GM23248 (cell line): ENCODE measurements at regions not wholly inside any gene's neighbourhood (a gene's known extent, or its start where the extent isn't known, plus 50 kb on each side); places are given as distances from the start of the nearest gene placed in this dataset.

Source experiments
- DNase-seq: peaks from one replicate; pipeline ENCODE4 v3.0.0-alpha.2; 2015
- H2AFZ ChIP-seq: fragments of 200-600 bp; sonication (generic); 2 replicates; pipeline ENCODE4 v1.6.1; 2016; ENCODE audit warnings: antibody characterized with exemption
- H3F3A ChIP-seq: fragments of 200-600 bp; sonication (generic); 2 replicates; pipeline ENCODE4 v1.6.1; 2016; ENCODE audit warnings: mild to moderate bottlenecking, antibody characterized with exemption, mixed run types; ENCODE audit not compliant: insufficient read depth
- H3K27ac ChIP-seq: fragments of 200-600 bp; sonication (generic); 2 replicates; pipeline ENCODE4 v1.5.1; 2016; ENCODE audit warnings: mild to moderate bottlenecking
- H3K27me3 ChIP-seq: fragments of 200-600 bp; sonication (generic); replicated peaks from 2 replicates; pipeline ENCODE4 v1.6.1; 2016; ENCODE audit warnings: mild to moderate bottlenecking; ENCODE audit not compliant: insufficient read depth
- H3K36me3 ChIP-seq: fragments of 200-600 bp; sonication (generic); 2 replicates; pipeline ENCODE4 v1.6.1; 2016; ENCODE audit warnings: low read depth, mild to moderate bottlenecking
- H3K4me1 ChIP-seq: fragments of 200-600 bp; sonication (generic); 2 replicates; pipeline ENCODE4 v1.6.1; 2016; ENCODE audit warnings: mild to moderate bottlenecking; ENCODE audit not compliant: insufficient read depth
- H3K4me2 ChIP-seq: fragments of 200-600 bp; sonication (generic); one replicate; pipeline ENCODE4 v1.6.1; 2016; ENCODE audit warnings: mild to moderate bottlenecking; ENCODE audit not compliant: unreplicated experiment
- H3K4me3 ChIP-seq: fragments of 200-600 bp; sonication (generic); 2 replicates; pipeline ENCODE4 v1.5.1; 2016; ENCODE audit warnings: mild to moderate bottlenecking
- H3K79me2 ChIP-seq: fragments of 200-600 bp; sonication (generic); 2 replicates; pipeline ENCODE4 v1.6.1; 2016; ENCODE audit warnings: mild to moderate bottlenecking; ENCODE audit not compliant: insufficient read depth
- H3K9ac ChIP-seq: fragments of 200-600 bp; sonication (generic); 2 replicates; pipeline ENCODE4 v1.6.1; 2016; ENCODE audit warnings: mild to moderate bottlenecking
- H3K9me2 ChIP-seq: fragments of 200-600 bp; sonication (generic); 2 replicates; pipeline ENCODE4 v1.6.1; 2016; ENCODE audit warnings: mixed run types, mild to moderate bottlenecking, moderate library complexity; ENCODE audit not compliant: insufficient read depth
- H3K9me3 ChIP-seq: fragments of 200-600 bp; sonication (generic); one replicate; pipeline ENCODE4 v1.6.1; 2017; ENCODE audit warnings: low read depth
- H4K20me1 ChIP-seq: fragments of 200-600 bp; sonication (generic); 2 replicates; pipeline ENCODE4 v1.6.0; 2016; ENCODE audit not compliant: insufficient read depth
- EZH2 ChIP-seq: fragments of 200-600 bp; sonication (generic); IDR thresholded peaks from 2 replicates; pipeline ENCODE4 v1.6.1; 2018; ENCODE audit warnings: antibody characterized with exemption, mild to moderate bottlenecking; ENCODE audit not compliant: insufficient read depth, poor library complexity, severe bottlenecking
- EZH2phosphoT487 ChIP-seq: fragments of 200-600 bp; sonication (generic); IDR thresholded peaks from 2 replicates; pipeline ENCODE4 v1.6.1; 2018; ENCODE audit warnings: antibody characterized with exemption, moderate library complexity, mild to moderate bottlenecking, low read depth; ENCODE audit not compliant: insufficient read depth
- WGBS, 2 experiments: methylation state at CpG; one replicate each; pipeline ENCODE4 v1.1.6; 2015 to 2017; ENCODE audit warnings: low lambda C conversion rate in 2 of 2, low coverage in 1 of 2; ENCODE audit errors: missing lambda C conversion rate in 2 of 2; 5-methylcytosine and 5-hydroxymethylcytosine counted together
- in situ Hi-C: fragments of 300-500 bp; cut with MboI; formaldehyde crosslinking; loops from 2 replicates; pipeline ENCODE4 v1.15.0; 2020

DNA sequence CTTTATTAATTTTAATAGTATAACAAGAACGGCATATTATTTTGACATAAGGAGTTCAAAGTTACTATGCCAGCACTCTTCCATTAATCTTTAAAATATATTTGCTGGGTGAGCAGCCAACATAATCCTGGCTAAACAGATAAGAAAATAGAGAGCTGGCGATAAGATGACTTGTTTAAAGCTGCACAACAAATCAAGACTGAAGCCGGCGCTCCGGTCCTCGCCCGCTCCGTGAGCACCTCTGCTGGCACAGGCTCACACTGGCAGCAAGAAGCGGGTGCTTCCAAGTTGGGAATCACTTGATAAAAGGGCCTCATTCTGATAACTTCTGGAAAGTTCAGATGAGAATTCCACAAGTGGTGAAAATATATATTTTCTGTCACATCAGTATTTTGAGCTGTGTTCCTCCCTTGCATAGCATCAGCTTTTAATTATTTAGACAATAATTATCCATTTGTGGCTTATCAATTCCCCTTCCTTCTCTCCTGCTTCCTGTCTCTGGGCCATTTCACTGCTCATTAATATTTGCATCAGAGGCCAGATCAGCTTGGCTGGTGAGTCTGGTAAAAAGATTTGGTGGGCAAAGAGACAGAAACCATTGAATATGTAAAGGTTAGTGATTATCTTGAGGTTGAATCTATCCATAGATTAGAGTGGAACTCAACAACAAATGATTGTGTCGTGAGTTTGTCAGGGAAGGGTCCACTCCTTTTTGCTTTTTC lies 205.3 kb downstream of the MZT1 start:
- TF ChIP-seq EZH2 (no peak), EZH2phosphoT487 (no peak)
- H3K27ac ChIP-seq = no peak overlapping the region
- H3K9me2 ChIP-seq = no peaks in the 10 kb centered on the region
- no peaks in the 10 kb centered on the region for H3K36me3 ChIP-seq
- in situ Hi-C loops = no loop called here
- 67% methylated on average over 10 of the region's 10 CpGs for WGBS, 2 experiments
- H3K9ac ChIP-seq = no peak overlapping the region
- no peaks in the 10 kb centered on the region for H3K27me3 ChIP-seq
- no peak for DNase-seq
- no peaks in the 10 kb centered on the region for H3K9me3 ChIP-seq
- H3K79me2 ChIP-seq = no peaks in the 10 kb centered on the region
- H3K4me2 ChIP-seq = no peak overlapping the region
- no peak overlapping the region for H2AFZ ChIP-seq
- no peaks in the 10 kb centered on the region for H3F3A ChIP-seq
- no peaks in the 10 kb centered on the region for H3K4me1 ChIP-seq
- H4K20me1 ChIP-seq = no peaks in the 10 kb centered on the region
- H3K4me3 ChIP-seq = no peak overlapping the region

DNA sequence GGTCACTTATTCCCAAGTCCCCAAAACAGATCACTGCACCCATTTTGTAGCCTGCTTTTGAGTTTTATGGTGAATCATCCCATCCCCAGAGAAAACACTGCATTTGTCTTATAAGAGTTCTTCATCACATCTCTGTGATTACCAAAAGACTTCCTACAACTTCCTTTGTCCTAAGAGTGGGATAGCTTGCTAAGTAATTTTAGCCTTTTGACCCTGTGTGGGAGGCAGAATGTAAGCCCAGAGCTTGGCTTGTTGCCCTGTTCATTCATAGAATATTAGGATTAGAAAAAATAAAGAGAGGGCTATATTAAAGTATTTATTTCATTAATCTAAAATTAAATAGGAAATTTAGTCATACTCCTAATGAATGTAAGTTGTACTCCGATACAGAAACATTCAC lies 213.3 kb downstream of the MZT1 start:
- no peaks in the 10 kb centered on the region for H3K4me1 ChIP-seq
- no peaks in the 10 kb centered on the region for H4K20me1 ChIP-seq
- DNase-seq = no peak
- H3K4me2 ChIP-seq = no peak overlapping the region
- TF ChIP-seq EZH2 (no peak), EZH2phosphoT487 (no peak)
- H3K27me3 ChIP-seq = no peaks in the 10 kb centered on the region
- no peak overlapping the region for H3K9ac ChIP-seq
- no peaks in the 10 kb centered on the region for H3K79me2 ChIP-seq
- no peaks in the 10 kb centered on the region for H3K9me2 ChIP-seq
- in situ Hi-C loops = no loop called here
- no peak overlapping the region for H2AFZ ChIP-seq
- H3K9me3 ChIP-seq = no peaks in the 10 kb centered on the region
- no peaks in the 10 kb centered on the region for H3F3A ChIP-seq
- H3K27ac ChIP-seq = no peak overlapping the region
- 2 to 3% methylated on average over 1 of the region's 1 CpG for WGBS, 2 experiments
- H3K4me3 ChIP-seq = no peak overlapping the region
- no peaks in the 10 kb centered on the region for H3K36me3 ChIP-seq

DNA sequence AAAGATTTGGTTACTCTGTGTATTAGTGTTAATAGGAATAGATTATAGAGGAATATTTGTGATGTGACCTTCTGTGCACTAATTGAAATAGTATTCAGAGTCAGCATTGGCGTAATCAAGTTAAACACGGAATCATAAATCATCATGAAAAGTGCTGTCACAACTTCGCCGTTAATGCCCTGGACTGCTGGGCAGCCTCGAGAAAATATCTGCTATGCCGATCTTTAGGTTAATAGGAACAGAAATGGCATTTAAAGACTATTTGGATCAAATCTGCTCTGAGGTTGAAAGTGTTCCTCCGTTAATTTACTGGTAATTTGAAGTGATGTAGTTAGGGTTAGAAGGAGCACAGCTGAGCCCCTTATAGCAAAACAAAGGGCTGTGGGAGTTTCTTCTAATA lies 219.0 kb downstream of the MZT1 start:
- no peak for DNase-seq
- Histone ChIP-seq H3K79me2 (no peaks in the 10 kb centered on the region), H3K36me3 (no peaks in the 10 kb centered on the region), H3K27ac (no peak overlapping the region), H3K9me2 (no peaks in the 10 kb centered on the region), H3K27me3 (no peaks in the 10 kb centered on the region), H3K4me2 (no peak overlapping the region), H3K4me3 (no peak overlapping the region), H3F3A (no peaks in the 10 kb centered on the region), H3K4me1 (no peaks in the 10 kb centered on the region), H3K9me3 (no peaks in the 10 kb centered on the region), H4K20me1 (no peaks in the 10 kb centered on the region), H3K9ac (no peak overlapping the region), H2AFZ (no peak overlapping the region)
- in situ Hi-C loops = no loop called here
- no peak for TF ChIP-seq EZH2phosphoT487
- TF ChIP-seq EZH2 = no peak
- 35 to 40% methylated on average over 7 of the region's 7 CpGs for WGBS, 2 experiments

DNA sequence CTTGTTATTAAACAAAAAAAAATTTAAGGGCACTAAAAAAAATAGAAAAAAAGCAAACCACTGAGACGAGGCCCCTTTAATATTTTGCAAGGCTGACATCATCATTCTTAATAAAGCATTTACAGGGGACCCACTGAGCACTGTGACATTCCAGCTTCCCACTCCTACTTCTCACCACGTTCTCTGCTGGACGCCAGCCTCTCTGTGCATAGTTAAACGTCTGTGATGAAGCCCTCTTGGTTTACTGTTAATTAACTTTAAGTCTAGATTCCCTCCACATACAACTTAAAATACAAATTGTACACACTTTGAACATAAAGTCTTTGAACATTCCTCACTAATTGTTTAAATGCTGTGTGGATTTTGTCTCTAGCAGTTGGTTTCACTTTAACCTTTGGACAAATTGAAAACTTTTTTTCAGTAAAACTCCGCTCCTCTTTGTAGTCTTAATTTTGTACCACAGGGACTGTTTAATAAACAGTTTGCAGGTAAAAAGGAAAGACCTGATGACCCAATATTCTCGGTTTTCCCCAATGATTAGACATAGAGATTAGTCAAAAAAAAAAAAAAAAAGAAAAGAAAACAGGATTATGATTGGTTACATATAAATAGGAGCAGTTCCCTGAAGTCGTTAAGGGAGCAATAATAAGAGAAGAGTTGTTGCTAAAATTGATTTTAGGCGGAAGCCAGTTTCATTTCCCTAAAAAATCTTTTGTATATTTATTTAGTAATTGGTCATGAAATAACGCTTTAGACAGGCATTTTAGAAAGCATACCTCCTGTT lies 219.8 kb downstream of the MZT1 start:
- no peaks in the 10 kb centered on the region for H3K4me1 ChIP-seq
- no peaks in the 10 kb centered on the region for H3F3A ChIP-seq
- no peak overlapping the region for H3K9ac ChIP-seq
- H3K27ac ChIP-seq = no peak overlapping the region
- DNase-seq = no peak
- TF ChIP-seq EZH2 (no peak), EZH2phosphoT487 (no peak)
- no peaks in the 10 kb centered on the region for H3K9me2 ChIP-seq
- H3K9me3 ChIP-seq = no peaks in the 10 kb centered on the region
- no peak overlapping the region; the same call in 1 of the 2 replicates for H3K4me3 ChIP-seq
- in situ Hi-C loops = no loop called here
- WGBS, 2 experiments = 2% methylated on average over 9 of the region's 9 CpGs
- H3K36me3 ChIP-seq = no peaks in the 10 kb centered on the region
- no peak overlapping the region for H3K4me2 ChIP-seq
- no peaks in the 10 kb centered on the region for H3K27me3 ChIP-seq
- no peak overlapping the region for H2AFZ ChIP-seq
- H4K20me1 ChIP-seq = no peaks in the 10 kb centered on the region
- H3K79me2 ChIP-seq = no peaks in the 10 kb centered on the region
